Erythroblast (primary cell): ENCODE measurements at regions not wholly inside any gene's neighbourhood (a gene's known extent, or its start where the extent isn't known, plus 50 kb on each side); places are given as distances from the start of the nearest gene placed in this dataset.
"Not testable (repeated sequence)": the region's sequence is repeated elsewhere in the genome, so short reads cannot be mapped to it uniquely, and the experiment has no call there.

Source experiments
- DNase-seq, 2 experiments: peaks; one replicate each; lab custom pipeline; 2025; lab: John Stamatoyannopoulos, UW
- GATA1 ChIP-seq: IDR thresholded peaks from 2 replicates; pipeline ENCODE4 v1.6.1; 2011; ENCODE audit warnings: low read depth, mild to moderate bottlenecking, control low read depth, low read length, moderate library complexity
- POLR2A ChIP-seq: IDR thresholded peaks from 2 replicates; pipeline ENCODE4 v1.6.1; 2011; ENCODE audit warnings: mild to moderate bottlenecking, low read length

DNA sequence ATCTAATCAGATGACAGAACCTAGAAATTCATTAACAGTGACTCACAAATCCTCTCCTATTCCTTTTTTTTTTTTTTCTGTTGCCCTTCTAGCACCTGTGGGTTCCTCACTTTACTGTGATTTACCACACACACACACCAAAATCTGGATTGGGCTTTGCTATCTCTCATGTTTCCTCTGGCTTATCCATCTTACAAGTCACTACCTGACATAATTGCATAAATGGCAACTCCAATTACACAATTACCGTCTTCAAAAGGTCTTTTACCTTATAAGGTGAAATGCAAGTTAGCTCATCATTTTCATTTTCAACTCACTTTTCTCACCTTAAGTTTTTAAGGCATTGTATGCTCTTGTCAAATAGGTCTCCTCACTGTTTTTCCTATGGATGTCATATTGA, 426.3 kb upstream of the MEF2C start:
- TF ChIP-seq POLR2A: no peak
- TF ChIP-seq GATA1: no peak
- DNase-seq: no peak

DNA sequence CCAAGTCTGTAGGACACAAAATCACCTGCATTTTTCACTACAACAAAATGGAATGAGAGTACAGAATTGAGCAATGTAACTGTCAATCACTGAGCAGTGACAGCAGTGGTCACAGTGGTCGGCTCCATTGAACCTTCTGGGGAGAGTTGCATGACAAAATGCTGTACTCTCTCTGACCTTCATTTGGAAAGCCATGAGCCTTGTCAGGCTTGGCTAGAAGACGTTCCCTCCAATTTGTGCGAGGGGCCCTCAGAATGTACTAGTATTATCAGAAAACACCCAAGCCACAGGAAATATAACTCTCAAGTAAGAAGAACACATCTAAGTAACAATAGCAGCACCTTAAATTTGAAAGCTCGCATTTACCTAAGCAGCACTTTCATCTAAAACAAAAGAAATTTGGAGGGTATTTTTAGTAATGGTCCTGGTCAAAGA, 425.6 kb upstream of the MEF2C start:
- no peak for TF ChIP-seq GATA1
- no peak for TF ChIP-seq POLR2A
- DNase-seq: no peak

DNA sequence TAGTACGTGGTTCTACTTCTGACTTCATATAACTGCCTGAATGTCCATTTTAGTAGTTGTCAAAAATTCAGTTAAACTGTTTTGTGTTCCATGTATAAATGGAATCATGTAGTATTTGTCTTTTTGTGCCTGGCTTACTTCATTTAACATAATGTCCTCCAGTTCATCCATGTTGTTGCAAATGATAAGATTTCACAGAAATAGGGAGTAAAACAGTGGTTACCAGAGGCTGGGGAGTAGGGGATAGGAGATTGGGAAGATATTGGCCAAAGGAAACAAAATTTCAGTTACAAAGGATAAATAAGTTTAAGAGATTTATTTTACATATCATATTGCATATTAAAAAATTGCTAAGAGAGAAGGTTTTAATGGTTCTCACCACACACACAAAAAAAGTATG, 425.0 kb upstream of the MEF2C start:
- TF ChIP-seq GATA1 (no peak), POLR2A (no peak)

DNA sequence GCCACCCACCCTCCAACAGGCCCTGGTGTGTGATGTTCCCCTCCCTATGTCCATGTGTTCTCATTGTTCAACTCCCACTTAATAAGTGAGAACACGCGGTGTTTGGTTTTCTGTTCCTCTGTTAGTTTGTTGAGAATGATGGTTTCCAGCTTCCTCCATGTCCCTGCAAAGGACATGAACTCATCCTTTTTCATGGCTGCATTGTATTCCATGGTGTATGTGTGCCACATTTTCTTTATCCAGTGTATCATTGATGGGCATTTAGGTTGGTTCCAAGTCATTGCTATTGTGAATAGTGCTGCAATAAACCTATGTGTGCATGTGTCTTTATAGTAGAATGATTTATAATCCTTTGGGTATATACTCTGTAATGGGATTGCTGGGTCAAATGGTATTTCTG, 424.2 kb upstream of the MEF2C start:
- not testable (repeated sequence) for DNase-seq

More for the DNA sequence above, 425.0 kb upstream of the MEF2C start:
- no peak for DNase-seq

DNA sequence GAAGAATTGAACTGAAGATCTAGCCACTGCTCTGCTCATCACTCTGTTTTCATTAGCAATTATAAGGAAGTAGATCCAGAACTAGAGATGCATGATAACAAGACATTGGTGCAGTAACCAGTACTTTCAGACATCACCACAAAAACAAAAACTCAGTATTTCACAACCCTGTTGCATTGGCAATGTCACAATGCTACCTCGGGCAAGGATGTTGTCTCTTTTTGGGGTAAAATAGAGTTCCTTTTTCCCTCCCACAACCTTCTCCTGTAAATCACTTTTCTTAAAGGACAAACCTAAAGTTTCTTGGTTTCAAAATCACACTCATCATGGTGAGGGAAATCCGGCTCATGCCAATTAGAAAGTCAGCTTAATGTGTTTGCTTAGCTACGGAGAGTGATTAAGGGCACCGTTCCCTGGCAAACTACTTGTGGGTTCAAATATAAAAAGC, 420.1 kb upstream of the MEF2C start:
- DNase-seq: no peak
- TF ChIP-seq POLR2A (no peak), GATA1 (no peak)

DNA sequence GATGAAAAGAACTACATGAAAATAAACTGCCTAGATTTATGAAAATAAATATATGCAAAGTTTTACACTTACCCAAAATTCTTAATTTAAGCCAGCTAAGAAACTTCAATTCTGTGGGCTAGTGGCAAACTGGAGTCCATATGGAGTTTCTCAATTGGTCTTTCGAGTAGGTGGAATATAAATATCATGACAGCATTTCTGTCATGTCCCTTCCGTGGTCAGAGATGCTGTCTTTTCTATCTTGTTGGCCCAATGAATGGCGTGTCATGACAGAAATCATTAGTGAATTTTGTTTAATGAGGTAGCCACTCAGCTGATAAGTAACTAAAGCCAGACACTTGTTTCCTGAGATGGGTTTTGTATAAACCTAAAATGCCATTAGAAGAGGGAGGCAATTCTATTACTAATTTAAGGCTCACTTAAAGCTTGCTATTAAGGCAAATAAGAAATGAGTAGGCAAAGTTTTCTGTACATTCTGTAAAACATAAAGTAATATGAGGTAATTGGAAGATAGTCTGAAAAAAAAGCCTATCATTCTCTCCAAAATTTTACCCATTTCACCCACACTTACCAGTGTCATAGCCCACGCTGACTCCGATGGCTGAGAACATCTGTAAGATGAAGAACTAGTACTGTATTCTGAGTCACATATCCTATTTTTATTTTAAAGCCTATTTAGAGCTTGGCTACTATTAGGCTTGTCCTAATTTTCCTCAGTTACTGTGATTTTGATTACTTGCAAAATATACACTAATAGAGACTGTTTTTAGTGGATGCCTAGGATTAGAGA, 419.3 kb upstream of the MEF2C start:
- TF ChIP-seq GATA1 (no peak), POLR2A (no peak)
- no peak for DNase-seq

DNA sequence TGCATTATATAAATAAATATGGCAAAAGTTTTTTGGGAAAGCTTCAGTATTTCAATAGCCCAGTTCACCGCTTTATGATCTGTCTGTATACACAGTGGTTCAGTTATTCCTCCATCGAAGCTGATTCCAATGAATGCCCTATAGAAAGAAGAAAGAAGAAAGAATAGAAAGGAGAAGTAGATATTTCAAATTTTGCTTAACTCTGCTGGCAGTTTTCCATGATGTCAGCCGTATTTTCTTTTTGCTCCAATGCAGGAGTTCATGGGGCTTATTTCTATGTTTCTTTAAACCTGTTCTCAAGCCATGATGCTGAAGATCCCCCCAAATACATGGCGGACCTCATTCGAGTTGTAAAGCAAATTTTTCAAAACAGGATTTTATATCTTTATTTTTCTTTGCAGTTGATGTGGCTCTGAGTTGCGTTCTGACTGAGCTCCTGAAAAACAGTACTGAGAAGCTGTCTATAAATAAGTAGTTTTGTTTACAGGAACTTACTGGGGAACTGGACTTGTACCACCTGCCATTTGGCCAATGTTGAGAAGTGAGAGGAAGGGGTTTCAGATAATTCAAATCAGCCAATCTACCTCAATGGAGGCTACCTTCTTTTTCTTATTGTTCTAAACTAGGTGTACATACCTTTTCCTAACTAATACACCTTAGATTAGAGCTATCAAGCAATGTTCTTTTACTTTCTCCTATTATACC, 418.5 kb upstream of the MEF2C start:
- TF ChIP-seq POLR2A (no peak), GATA1 (no peak)
- DNase-seq: no peak

DNA sequence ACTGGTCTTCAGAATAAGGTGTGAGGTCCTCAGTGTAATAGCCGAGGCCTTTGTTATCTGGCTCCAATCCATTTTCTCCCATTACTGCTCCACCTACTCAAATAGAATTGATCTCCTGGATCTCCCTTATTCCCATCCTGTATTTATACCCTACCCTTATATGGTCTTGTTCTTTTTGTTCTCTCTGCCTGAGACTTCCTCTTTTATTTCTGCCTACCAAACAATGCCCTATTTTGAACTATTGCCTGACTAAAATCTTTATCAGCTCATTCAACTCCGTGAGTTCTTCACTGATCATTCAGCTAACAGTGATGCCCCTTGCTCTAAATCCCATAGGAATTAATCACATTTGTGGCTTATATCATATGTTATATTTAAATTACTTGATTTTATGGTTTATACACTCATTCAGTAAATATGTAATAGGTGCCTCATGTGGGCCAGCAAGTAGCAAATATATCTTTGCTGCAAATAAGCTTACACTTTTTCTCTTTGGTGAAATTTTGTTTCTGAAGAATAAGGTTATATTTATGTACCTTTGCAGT, 417.5 kb upstream of the MEF2C start:
- TF ChIP-seq GATA1 (no peak), POLR2A (no peak)
- no peak for DNase-seq

DNA sequence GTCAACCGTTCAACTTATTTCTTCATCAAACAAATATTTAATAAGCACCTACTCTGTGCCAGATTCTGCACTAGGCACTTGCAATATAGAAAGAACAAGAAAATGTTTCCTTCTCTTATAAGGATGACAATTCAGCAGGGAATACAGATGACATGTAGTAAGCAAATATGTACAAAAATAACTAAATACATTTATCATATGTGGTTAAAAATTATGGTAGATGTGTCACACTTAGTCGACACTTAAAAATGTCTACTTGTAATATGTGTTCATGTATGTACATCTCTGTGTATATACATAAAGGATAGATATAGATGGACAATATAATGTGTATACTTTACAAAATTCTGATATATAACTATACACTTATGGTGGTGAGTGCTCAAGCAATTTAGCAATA, 417.0 kb upstream of the MEF2C start:
- TF ChIP-seq GATA1: no peak
- no peak for TF ChIP-seq POLR2A
- DNase-seq: no peak

DNA sequence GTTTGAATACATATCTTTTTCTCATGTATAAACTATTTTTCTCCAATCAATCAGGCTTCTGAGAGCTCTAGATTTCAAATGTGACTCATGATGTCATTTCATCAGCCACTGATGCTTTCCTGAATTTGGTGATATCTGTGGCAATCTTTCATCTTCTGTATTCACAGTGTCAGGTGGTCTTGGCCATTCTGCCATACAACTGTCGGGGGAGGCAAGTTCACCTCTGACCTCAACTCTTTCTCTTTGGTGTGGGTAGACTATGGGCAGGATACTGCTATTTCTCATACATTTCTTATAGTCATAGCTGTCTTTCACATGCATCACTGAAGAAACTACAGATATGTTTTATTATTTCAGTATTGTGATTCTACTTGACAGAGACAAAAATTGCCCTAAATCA, 414.1 kb upstream of the MEF2C start:
- DNase-seq: no peak
- TF ChIP-seq GATA1: no peak
- no peak for TF ChIP-seq POLR2A

DNA sequence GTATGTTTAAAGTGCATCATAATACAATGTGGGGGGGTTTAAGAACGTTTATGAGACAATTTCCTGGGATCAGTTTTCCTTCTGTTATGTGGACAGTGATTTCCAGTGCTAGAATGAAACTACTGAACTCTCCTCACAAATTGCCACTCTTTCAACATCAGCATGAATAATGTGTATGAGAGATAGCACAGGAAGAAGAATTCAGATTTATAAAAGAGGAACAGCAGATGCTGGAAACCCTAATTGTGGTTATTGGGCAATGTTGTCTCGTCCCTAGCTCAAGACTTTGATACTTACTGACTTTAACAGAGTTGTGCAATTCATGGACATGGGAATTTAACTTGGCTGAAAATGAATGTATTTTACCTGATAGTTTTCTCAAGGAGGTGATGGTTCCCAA, 410.8 kb upstream of the MEF2C start:
- TF ChIP-seq GATA1: no peak
- TF ChIP-seq POLR2A: no peak

DNA sequence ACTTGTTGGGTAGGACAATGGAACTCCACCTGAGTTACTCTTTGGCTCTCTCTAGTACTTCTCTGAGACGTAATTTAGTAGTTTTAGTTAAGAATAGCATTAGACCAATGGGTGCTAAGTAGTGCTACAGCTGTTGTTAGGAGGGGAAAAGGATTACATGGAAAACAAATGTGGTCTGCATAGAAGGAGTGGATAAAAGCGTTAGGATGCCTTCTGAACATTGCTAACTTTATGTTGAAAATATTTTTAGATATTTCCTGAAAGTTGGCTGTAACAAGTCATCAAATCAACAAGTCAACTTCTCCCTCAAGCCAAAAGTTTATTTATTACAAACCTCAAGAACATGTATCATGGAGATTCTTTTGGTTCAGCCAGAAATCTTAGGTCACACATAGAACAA, 409.5 kb upstream of the MEF2C start:
- TF ChIP-seq POLR2A: no peak
- TF ChIP-seq GATA1: no peak

More for the DNA sequence above, 410.8 kb upstream of the MEF2C start:
- no peak for DNase-seq

DNA sequence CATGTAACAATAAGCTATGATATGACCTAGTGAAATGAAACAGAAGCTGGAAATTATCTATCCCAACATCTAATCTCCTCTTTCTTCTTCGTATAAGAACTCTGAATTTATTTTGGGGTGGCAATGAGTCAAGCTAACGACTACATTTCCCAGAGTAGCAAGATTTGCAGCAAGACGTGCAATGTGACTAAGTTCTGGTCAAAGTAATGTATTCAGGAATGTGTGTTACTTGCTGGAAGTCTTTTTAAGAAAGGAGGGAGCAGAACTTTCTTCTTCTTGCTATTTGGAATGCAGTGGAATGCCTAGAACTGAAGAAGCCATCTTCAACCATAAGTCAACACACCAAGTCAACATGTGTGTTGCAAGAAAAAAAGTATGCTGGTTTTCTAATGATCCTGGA, 406.6 kb upstream of the MEF2C start:
- TF ChIP-seq GATA1 (no peak), POLR2A (no peak)
- no peak for DNase-seq

More for the DNA sequence above, 409.5 kb upstream of the MEF2C start:
- DNase-seq: no peak

DNA sequence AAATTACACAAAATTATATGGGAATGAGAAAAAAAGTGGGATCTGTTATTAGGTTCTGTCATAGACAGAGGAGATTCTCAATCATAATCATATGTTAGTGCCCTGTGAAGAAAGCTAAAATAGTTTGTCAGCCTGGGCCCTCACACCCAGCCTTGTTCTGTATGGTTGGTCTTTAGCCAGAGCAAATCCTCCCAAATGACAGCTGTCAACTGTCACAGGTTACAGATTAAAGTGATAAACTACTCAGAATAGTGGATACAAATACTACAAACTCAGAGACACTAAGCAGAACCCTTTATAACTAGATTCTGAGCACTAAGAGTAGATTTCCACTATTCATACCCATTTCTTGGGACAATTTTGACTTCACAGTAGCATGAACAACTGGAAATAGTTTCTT, 405.0 kb upstream of the MEF2C start:
- DNase-seq: no peak

More for the DNA sequence above, 405.0 kb upstream of the MEF2C start:
- TF ChIP-seq GATA1 (no peak), POLR2A (no peak)
